H9 (cell line): ENCODE measurements at regions not wholly inside any gene's neighbourhood (a gene's known extent, or its start where the extent isn't known, plus 50 kb on each side); places are given as distances from the start of the nearest gene placed in this dataset.

ENCODE experiments used
- DNase-seq: peaks from one replicate; pipeline ENCODE4 v3.0.0-alpha.2; 2017
- H2AFZ ChIP-seq: one replicate; pipeline ENCODE4 v1.6.1; 2013; ENCODE audit warnings: mild to moderate bottlenecking, low read length, control low read depth, moderate library complexity
- H2AK5ac ChIP-seq: 2 replicates; pipeline ENCODE4 v1.6.1; 2013; ENCODE audit warnings: low read length, control low read depth, mixed read lengths; ENCODE audit not compliant: insufficient read length
- H2BK120ac ChIP-seq: one replicate; pipeline ENCODE4 v1.6.1; 2013; ENCODE audit warnings: low read depth, mild to moderate bottlenecking, low read length, control low read depth, inconsistent platforms; ENCODE audit not compliant: poor library complexity, severe bottlenecking
- H2BK12ac ChIP-seq: 2 replicates; pipeline ENCODE4 v1.6.1; 2013; ENCODE audit warnings: low read length, control low read depth, mixed read lengths, low read depth; ENCODE audit not compliant: insufficient read length
- H2BK15ac ChIP-seq: 2 replicates; pipeline ENCODE4 v1.6.1; 2013; ENCODE audit warnings: low read depth, low read length, control low read depth
- H2BK20ac ChIP-seq: one replicate; pipeline ENCODE4 v1.6.1; 2013; ENCODE audit warnings: low read depth, mild to moderate bottlenecking, low read length, control low read depth, inconsistent platforms; ENCODE audit not compliant: poor library complexity, severe bottlenecking
- H2BK5ac ChIP-seq: 2 replicates; pipeline ENCODE4 v1.6.1; 2013; ENCODE audit warnings: low read length, control low read depth, mixed read lengths; ENCODE audit not compliant: insufficient read length
- H3K14ac ChIP-seq: 2 replicates; pipeline ENCODE4 v1.6.1; 2013; ENCODE audit warnings: low read length, control low read depth; ENCODE audit not compliant: insufficient read depth
- H3K18ac ChIP-seq: 2 replicates; pipeline ENCODE4 v1.6.1; 2013; ENCODE audit warnings: low read depth, mild to moderate bottlenecking, mixed read lengths, low read length, control low read depth; ENCODE audit not compliant: insufficient read length
- H3K23ac ChIP-seq: 2 replicates; pipeline ENCODE4 v1.6.1; 2013; ENCODE audit warnings: low read length, control low read depth, mixed read lengths, low read depth; ENCODE audit not compliant: insufficient read length
- H3K23me2 ChIP-seq: 2 replicates; pipeline ENCODE4 v1.6.1; 2013; ENCODE audit warnings: low read depth, mild to moderate bottlenecking, mixed read lengths, low read length, control low read depth; ENCODE audit not compliant: insufficient read length, poor library complexity, severe bottlenecking
- H3K27ac ChIP-seq: 2 replicates; pipeline ENCODE4 v1.5.1; 2013; ENCODE audit warnings: low read length, control low read depth, mixed read lengths, low read depth; ENCODE audit not compliant: insufficient read length
- H3K27me3 ChIP-seq: 2 replicates; pipeline ENCODE4 v1.6.1; 2013; ENCODE audit warnings: low read length, control low read depth, inconsistent platforms; ENCODE audit not compliant: insufficient read depth
- H3K4ac ChIP-seq: 2 replicates; pipeline ENCODE4 v1.6.1; 2013; ENCODE audit warnings: low read depth, mild to moderate bottlenecking, control low read depth, inconsistent platforms, low read length, moderate library complexity
- H3K4me1 ChIP-seq: 2 replicates; pipeline ENCODE4 v1.6.1; 2013; ENCODE audit warnings: low read length, control low read depth, inconsistent platforms; ENCODE audit not compliant: insufficient read depth
- H3K4me2 ChIP-seq: 2 replicates; pipeline ENCODE4 v1.6.1; 2013; ENCODE audit warnings: low read length, control low read depth, mixed read lengths; ENCODE audit not compliant: insufficient read length, insufficient read depth
- H3K56ac ChIP-seq: 2 replicates; pipeline ENCODE4 v1.6.1; 2013; ENCODE audit warnings: low read depth, mild to moderate bottlenecking, mixed read lengths, low read length, control low read depth; ENCODE audit not compliant: insufficient read length
- H3K79me1 ChIP-seq: 2 replicates; pipeline ENCODE4 v1.6.1; 2013; ENCODE audit warnings: low read depth, mild to moderate bottlenecking, moderate library complexity, low read length, control low read depth, inconsistent platforms; ENCODE audit not compliant: insufficient read depth, poor library complexity, severe bottlenecking
- H3K79me2 ChIP-seq: 2 replicates; pipeline ENCODE4 v1.6.1; 2013; ENCODE audit warnings: low read length, control low read depth, inconsistent platforms; ENCODE audit not compliant: insufficient read depth
- H3K9ac ChIP-seq: 2 replicates; pipeline ENCODE4 v1.6.1; 2013; ENCODE audit warnings: low read length, control low read depth, mixed read lengths; ENCODE audit not compliant: insufficient read length; ENCODE audit errors: extremely low read depth
- H3K9me3 ChIP-seq: one replicate; pipeline ENCODE4 v1.6.1; 2013; ENCODE audit warnings: low read depth, low read length, inconsistent platforms; ENCODE audit not compliant: control insufficient read depth
- H3T11ph ChIP-seq: one replicate; pipeline ENCODE4 v1.6.1; 2013; ENCODE audit warnings: mild to moderate bottlenecking, low read length, control low read depth, inconsistent platforms
- H4K20me1 ChIP-seq: one replicate; pipeline ENCODE4 v1.6.1; 2013; ENCODE audit not compliant: control insufficient read depth, insufficient read length, insufficient read depth
- H4K5ac ChIP-seq: 2 replicates; pipeline ENCODE4 v1.6.1; 2013; ENCODE audit warnings: low read depth, mild to moderate bottlenecking, mixed read lengths, low read length, control low read depth; ENCODE audit not compliant: insufficient read length
- H4K8ac ChIP-seq: replicated peaks from 2 replicates; pipeline ENCODE4 v1.6.1; 2013; ENCODE audit warnings: low read length, control low read depth, mixed read lengths, low read depth; ENCODE audit not compliant: insufficient read length
- H4K91ac ChIP-seq: 2 replicates; pipeline ENCODE4 v1.6.1; 2013; ENCODE audit warnings: low read depth, mild to moderate bottlenecking, moderate library complexity, mixed read lengths, low read length, control low read depth; ENCODE audit not compliant: insufficient read length
- H3K27ac Mint-ChIP-seq, 3 experiments: 2 replicates in 2 of 3; 3 replicates in 1 of 3; pipeline ENCODE4 v1.8.0; 2020 to 2021; ENCODE audit warnings: mixed read lengths in 3 of 3, mild to moderate bottlenecking in 1 of 3, moderate library complexity in 1 of 3
- H3K27me3 Mint-ChIP-seq: 2 replicates; pipeline ENCODE4 v1.8.0; 2021; ENCODE audit warnings: low read depth, mild to moderate bottlenecking, moderate library complexity, mixed read lengths
- H3K36me3 Mint-ChIP-seq, 3 experiments: 2 replicates in 2 of 3; 3 replicates in 1 of 3; pipeline ENCODE4 v1.8.0; 2020 to 2021; ENCODE audit warnings: low read depth in 3 of 3, mixed read lengths in 3 of 3; ENCODE audit not compliant: insufficient read depth in 1 of 3
- H3K4me1 Mint-ChIP-seq, 2 experiments: 2 replicates each; pipeline ENCODE4 v1.8.0; 2020; ENCODE audit warnings: mixed read lengths in 2 of 2
- H3K4me3 Mint-ChIP-seq, 2 experiments: 2 replicates in 1 of 2; 3 replicates in 1 of 2; pipeline ENCODE4 v1.8.0; 2020 to 2021; ENCODE audit warnings: mild to moderate bottlenecking in 2 of 2, mixed read lengths in 2 of 2, moderate library complexity in 1 of 2
- H3K9me3 Mint-ChIP-seq, 2 experiments: 2 replicates in 1 of 2; 3 replicates in 1 of 2; pipeline ENCODE4 v1.8.0; 2020; ENCODE audit warnings: mild to moderate bottlenecking in 2 of 2, mixed read lengths in 2 of 2, moderate library complexity in 1 of 2
- CTCF ChIP-seq: fragments of 200-600 bp; sonication (generic); conservative IDR thresholded peaks from 3 replicates; pipeline ENCODE4 v1.8.0; 2021; ENCODE audit warnings: antibody characterized with exemption, mild to moderate bottlenecking
- WGBS: extraction: QIAGEN DNeasy Blood & Tissue Kit; methylation state at CpG from one replicate; pipeline ENCODE4 v1.1.7; 2013; ENCODE audit warnings: missing lambda C conversion rate, low lambda C conversion rate, mixed read lengths; ENCODE audit not compliant: insufficient read length; ENCODE audit errors: extremely low coverage; 5-methylcytosine and 5-hydroxymethylcytosine counted together

GRCh38 chr2:9780368-9781130, 62.7 kb upstream of the TAF1B start:
- Mint-ChIP-seq H3K36me3 (no peaks in the 10 kb centered on the region), H3K27me3 (no peaks in the 10 kb centered on the region; the same call in none of the 2 replicates), H3K27ac (no peak overlapping the region), H3K4me3 (no peak overlapping the region), H3K4me1 (peaks cover 0 to 4% of the 10 kb centered on the region in 2 experiments; a peak in 1 of 4 replicates), H3K9me3 (peaks cover 0 to 2% of the 10 kb centered on the region in 2 experiments; a peak in 2 of 5 replicates)
- Histone ChIP-seq H3K79me1 (no peaks in the 10 kb centered on the region), H2BK120ac (no peak overlapping the region), H3K18ac (no peak overlapping the region), H3K4me2 (no peak overlapping the region), H3K27me3 (no peaks in the 10 kb centered on the region), H3T11ph (no peak overlapping the region), H3K23ac (no peak overlapping the region), H2AK5ac (no peak overlapping the region), H3K4ac (no peak overlapping the region), H3K9ac (no peak overlapping the region), H4K20me1 (no peaks in the 10 kb centered on the region), H2BK5ac (no peak overlapping the region), H3K79me2 (no peaks in the 10 kb centered on the region), H2BK20ac (no peak overlapping the region), H4K5ac (no peak overlapping the region), H3K23me2 (no peaks in the 10 kb centered on the region), H4K8ac (no peak overlapping the region), H2BK15ac (no peak overlapping the region), H3K9me3 (no peaks in the 10 kb centered on the region), H3K4me1 (no peaks in the 10 kb centered on the region), H3K14ac (no peak overlapping the region), H3K56ac (no peak overlapping the region), H3K27ac (no peak overlapping the region), H2BK12ac (no peak overlapping the region), H2AFZ (no peak overlapping the region), H4K91ac (no peak overlapping the region)
- DNase-seq: no peak
- TF ChIP-seq CTCF: no peak
- no CpG with 5 or more reads among the region's 10 CpGs for WGBS
